Fibroblast of pulmonary artery (primary cell): ENCODE measurements at regions not wholly inside any gene's neighbourhood (a gene's known extent, or its start where the extent isn't known, plus 50 kb on each side); places are given as distances from the start of the nearest gene placed in this dataset.

Experiments
- DNase-seq: peaks from one replicate; pipeline ENCODE4 v3.0.0-alpha.2; 2010; ENCODE audit warnings: low read depth
- H3K4me3 ChIP-seq: replicated peaks from 2 replicates; pipeline ENCODE4 v1.5.1; 2011; ENCODE audit warnings: low read depth, mild to moderate bottlenecking, control low read depth, low read length, moderate library complexity
- TF ChIP-seq, protein P1 (sequence below): IDR thresholded peaks from 2 replicates; pipeline ENCODE4 v1.5.1; 2011; ENCODE audit warnings: mild to moderate bottlenecking, control low read depth, low read length, inconsistent platforms; ENCODE audit errors: missing control alignments

DNA sequence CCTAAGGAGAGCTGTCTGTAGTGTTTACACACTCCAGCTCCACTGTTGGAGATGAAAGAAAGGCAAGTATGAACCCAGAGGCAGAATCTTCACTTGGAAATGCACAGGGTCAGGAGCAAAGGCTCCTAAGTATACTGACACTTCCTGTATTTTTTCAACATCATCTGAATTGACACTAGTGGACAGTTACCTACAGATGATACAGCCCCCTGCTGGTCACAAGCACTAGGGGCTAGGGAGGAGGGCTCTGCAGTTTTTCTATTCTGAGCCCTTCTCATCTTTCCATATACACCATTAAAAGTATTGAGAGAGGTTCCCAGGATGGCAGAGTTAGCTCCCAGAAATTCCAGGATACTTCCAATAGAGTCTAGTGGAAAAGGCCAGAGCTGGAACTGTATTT lies 290.3 kb upstream of the API5 start:
- H3K4me3 ChIP-seq: no peak overlapping the region
- DNase-seq: no peak
- TF ChIP-seq, protein P1, sequence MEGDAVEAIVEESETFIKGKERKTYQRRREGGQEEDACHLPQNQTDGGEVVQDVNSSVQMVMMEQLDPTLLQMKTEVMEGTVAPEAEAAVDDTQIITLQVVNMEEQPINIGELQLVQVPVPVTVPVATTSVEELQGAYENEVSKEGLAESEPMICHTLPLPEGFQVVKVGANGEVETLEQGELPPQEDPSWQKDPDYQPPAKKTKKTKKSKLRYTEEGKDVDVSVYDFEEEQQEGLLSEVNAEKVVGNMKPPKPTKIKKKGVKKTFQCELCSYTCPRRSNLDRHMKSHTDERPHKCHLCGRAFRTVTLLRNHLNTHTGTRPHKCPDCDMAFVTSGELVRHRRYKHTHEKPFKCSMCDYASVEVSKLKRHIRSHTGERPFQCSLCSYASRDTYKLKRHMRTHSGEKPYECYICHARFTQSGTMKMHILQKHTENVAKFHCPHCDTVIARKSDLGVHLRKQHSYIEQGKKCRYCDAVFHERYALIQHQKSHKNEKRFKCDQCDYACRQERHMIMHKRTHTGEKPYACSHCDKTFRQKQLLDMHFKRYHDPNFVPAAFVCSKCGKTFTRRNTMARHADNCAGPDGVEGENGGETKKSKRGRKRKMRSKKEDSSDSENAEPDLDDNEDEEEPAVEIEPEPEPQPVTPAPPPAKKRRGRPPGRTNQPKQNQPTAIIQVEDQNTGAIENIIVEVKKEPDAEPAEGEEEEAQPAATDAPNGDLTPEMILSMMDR: no peak

DNA sequence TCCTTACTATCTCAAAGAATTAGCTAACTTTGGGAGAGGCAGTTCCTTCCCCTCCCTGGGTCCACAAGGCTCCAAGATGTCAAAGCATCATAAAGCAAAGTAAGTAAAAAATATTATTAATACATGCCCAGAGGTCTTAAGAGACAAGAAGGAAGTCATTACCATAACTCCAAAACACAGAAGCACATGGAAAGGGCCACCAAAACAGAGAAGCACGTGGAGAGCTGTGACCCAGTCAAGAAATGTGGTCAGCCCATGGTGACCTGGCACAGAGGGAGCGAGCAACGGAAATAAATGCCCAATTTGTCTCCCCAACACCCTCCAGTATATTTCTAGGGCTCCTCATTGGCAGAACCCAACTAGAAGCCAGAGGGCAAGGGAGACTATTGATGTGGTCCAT lies 277.5 kb upstream of the API5 start:
- TF ChIP-seq, protein P1: no peak
- H3K4me3 ChIP-seq: no peak overlapping the region
- DNase-seq: no peak

DNA sequence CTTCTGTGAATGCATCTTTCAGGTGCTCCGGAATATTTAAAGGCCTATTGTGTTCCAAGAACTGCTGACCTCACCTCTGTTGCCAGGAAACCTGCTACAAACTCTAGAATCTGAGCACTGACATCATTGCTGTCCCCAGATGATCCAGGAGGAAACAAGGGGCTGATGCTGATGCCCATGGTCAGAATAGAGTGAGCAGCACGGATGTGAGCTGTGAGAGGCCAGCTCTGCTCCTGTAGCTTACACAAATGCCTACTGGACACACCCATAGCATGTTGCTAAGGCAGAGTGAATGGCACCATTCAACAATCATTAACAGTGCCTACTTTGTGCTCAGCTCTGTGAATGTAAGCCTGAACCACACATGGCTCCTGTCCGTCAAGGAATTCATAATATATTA lies 276.7 kb upstream of the API5 start:
- no peak for DNase-seq
- TF ChIP-seq, protein P1: no peak
- no peak overlapping the region for H3K4me3 ChIP-seq

DNA sequence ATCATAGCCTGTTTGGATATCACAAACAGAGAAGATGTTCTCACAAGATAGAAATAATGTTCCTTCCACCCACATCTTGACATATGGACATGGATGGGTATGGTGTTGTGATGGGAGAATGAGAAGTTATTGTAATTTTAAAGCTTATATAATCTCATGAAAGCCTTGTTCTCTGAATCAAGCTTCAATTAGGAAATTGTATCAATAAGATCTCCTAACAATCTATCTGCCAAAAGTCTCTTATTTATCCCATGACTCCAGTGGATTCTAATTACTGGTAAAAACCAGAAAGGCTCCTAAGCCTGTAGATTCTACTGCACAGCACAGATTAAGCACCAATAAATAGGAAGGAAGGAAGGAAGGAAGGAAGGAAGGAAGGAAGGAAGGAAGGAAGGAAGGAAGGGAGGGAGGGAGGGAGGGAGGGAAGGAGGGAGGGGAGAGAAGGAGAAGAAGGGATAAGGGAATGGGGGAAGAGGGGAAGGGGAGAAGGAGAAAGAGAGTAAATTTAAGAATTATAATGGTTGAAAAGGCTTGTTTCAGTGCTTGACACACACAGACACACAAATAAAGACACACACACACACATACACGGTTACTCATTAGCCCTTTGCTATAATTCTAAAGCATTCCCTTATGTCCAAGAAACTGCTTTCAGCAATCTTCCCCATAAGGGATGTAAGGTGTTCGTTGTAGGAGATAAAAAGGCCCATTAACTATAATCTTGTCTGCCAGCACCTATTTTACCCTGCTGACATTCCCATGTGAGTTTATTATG lies 258.0 kb upstream of the API5 start:
- DNase-seq: no peak
- H3K4me3 ChIP-seq: no peak overlapping the region
- TF ChIP-seq, protein P1: no peak

DNA sequence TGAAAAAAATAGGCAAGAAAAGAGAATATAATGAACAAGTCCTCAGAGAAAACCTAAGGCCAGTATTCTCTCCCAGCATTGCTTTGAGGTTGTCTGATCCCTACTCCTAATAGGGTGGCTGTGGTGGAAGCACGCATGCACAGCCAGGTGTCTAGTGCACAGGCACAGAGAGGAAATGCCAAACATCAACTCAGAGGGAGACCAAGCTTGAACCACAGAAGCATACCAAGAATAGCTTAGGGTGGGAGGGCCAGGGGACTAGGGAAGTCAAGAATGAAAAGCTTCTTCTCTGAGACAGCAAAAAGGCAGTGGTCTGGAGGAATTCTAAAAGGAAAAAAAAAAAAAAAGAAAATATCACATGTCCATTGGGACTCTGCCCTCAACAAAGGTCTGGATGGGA lies 244.1 kb upstream of the API5 start:
- no peak for DNase-seq
- no peak overlapping the region for H3K4me3 ChIP-seq
- TF ChIP-seq, protein P1: no peak

DNA sequence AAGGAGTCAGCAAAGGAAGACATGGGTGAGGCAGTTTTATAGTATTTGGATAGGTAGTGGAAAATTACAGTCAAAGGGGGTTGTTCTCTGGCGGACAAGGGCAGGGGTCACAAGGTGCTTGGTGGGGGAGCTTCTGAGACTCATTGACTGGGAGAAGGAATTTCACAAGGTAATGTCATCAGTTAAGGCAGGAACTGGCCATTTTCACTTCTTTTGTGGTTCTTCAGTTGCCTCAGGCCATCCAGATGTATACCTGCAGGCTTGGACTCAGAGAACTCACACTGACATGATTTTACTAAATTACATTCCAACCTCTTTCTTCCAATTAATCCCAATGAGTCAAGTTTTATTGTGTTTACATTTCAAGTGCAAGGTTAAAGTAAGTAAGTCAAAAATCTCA lies 240.5 kb upstream of the API5 start:
- TF ChIP-seq, protein P1: no peak
- H3K4me3 ChIP-seq: no peak overlapping the region
- no peak for DNase-seq

DNA sequence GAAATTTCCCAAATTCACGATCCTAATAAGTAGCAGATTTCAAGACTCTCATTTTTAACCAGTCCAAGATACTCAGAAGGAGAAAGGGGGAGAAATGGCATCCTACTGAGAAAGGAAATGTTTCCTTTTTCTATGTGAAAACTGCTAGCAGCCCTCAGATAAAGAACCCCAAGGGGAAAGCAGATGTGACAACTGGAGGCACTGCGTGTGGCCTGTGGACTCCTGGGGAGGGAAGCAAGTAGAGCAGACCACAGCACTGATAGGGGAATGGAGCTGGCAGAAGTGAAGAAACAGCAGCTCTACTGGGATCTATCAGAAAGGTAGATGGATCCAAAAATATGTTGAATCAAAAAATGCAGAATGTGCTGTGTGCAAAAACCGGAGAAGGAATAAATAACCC lies 239.7 kb upstream of the API5 start:
- TF ChIP-seq, protein P1: no peak
- no peak overlapping the region for H3K4me3 ChIP-seq
- no peak for DNase-seq
